ENCODE measurements at regions not wholly inside any gene's neighbourhood (a gene's known extent, or its start where the extent isn't known, plus 50 kb on each side); places are given as distances from the start of the nearest gene placed in this dataset.
A peak's percentile ranks its signal among the peaks of the same experiment; 100 is the strongest.

DNA sequence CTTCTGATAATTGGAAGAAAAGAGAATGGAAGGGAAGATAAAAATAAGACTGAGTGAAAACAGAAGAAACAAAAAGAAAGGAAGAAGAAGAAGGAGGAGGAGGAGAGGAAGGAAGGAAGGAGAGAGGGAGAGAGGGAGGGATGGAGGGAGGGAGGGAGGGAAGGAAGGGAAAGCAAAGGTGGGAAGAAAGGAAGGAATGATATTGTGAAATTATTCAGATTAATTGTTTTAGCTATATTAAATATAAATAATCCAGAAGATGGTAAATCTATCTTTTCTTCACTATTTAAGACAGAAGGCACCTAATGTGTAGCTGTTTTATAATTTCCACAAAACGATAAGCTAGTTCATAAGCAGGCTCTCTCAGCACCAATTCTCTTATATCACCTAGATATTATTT lies 191.3 kb upstream of the LRRC7 start:
- no peak for DNase-seq

DNA sequence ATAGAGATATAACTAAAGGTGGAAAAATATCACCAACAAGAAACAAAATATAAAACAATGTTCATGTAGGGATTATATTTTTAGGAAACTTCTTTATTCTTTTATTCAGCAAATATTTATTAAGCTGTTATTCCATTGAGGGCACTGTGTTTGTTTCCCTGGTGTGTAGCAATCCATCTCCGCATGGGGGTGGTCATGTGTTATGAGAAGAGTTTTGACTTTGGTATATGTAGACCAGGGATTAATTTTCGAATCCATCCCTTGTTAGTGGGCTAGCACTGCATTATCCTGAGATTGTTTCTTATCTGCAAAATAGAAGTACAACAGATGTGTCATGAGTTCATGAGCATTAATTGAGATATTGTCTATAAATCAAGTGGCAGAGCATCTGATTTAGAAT lies 190.2 kb upstream of the LRRC7 start:
- DNase-seq = no peak

GRCh38 chr1:69388044-69388443 lies 179.7 kb upstream of the LRRC7 start:
- DNase-seq = no peak

DNA sequence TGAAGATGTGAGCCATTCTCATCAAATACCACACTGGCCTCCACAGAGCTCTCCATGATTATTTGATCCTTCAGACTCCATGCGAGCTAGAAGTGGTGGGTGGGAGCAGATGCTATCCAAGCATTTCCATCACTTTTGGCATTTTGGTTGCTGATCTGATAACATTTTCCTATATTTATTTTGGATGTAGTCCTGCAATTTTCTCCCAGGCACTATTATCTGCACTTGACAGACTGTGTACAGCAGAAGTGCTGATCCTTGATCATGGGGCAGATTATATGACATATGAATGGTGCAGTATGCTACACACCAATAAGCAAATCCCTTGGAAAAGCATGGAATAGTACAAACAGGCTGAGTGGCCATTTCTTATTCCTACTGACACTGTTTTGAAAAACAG lies 167.6 kb upstream of the LRRC7 start:
- DNase-seq = no peak

DNA sequence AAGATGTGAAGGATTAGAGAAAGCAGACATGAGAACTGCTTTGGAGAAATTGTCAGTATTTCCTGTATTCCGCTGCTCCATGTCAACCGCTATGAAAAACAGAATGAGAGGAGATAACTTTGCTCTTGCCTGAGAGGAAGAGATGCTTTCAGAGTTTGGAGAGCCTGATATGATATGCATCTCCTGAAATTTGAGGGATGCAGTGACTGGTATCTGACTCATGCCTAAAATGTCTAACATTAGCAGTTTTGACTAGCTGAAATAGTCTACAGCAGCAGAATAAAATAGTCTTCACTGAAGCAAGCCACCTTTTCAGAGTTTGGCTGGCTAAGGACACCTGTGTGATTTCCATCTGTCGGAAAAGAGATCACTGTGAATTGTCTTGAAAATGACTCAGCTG lies 165.8 kb upstream of the LRRC7 start:
- peak; percentile 56 for DNase-seq

- DNase-seq = peak; percentile 30
Measured at GRCh38 chr1:69403756-69404320, 163.9 kb upstream of the LRRC7 start.

GRCh38 chr1:69404486-69404885 lies 163.2 kb upstream of the LRRC7 start:
- DNase-seq = peak; percentile 49

DNA sequence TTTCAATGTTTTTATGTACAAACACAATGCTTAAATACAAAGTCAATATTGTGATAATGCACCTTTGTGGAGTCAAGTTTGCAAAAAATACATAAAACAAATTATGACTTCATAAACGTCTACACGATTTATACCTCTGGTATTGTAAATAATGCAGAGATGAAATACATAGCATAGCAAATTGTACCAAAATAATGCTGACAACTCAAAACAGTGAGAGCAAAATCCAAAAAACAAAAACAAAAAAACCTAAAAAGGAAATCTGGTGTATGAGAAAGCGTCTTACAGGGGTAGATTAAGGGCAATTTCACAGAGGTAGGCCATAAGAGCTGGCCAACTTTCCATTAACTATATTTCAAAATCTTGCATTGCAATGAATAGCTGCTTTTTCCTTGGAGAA lies 161.5 kb upstream of the LRRC7 start:
- DNase-seq = no peak

DNA sequence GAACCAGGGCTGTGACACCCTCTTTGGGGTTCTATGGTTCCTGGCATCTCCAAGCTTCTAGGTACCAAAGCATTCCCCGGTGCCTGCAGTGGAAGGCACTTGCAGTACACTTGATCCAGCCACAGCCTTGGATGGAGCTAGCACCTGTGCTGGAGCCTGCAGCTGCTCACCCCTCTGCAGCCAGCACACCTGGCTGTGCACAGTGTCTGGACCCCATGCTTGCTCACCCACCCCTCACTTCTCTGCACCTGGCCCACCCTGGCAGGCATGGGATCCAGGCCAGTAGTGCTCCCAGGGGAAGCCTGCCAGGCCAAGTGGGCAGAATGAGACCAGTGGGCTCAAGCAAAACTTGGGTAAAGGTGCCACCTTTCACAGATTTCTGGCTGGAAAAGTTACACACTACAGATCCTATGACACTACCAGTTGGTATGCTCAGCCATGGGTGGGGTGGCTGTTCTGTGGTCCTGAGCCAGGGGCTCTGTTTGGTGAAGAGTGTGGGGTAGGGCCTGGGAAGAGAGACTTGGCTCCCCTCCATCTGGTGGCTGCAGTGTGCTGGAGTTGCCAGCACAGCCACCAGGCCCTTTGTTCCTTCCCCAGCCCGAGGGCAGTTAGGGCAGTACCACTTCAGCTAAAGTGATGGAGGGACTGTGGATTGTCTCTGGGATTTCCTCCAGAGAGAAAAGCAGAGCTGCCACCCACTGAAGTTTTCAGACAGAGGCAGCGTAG lies 157.8 kb upstream of the LRRC7 start:
- peak; percentile 12 for DNase-seq

DNA sequence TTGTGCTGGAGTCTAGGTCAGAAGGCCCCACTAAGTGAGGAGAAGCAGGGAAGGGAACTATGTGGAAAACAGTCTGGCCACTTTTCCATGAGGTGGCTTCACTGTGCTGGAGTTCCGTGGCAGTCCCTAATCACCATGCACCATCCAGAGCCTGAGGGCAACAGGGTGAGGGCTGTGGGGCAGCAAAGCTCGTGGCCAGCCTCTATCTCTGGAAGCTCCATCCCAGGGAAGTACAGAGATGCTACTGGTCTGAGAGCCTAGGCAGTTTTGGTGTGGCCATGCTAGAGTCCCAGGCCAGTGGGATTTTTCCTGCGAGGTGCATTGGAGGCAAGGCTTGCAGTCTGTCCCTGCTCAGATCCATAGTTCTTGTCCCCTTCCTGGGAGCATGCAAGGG lies 157.3 kb upstream of the LRRC7 start:
- DNase-seq = no peak

GRCh38 chr1:69410893-69411292 lies 156.8 kb upstream of the LRRC7 start:
- DNase-seq = no peak

- no peak for DNase-seq
Measured at GRCh38 chr1:69411617-69412016, 156.1 kb upstream of the LRRC7 start.

- DNase-seq = no peak
Measured at GRCh38 chr1:69413129-69413528, 154.6 kb upstream of the LRRC7 start.

DNA sequence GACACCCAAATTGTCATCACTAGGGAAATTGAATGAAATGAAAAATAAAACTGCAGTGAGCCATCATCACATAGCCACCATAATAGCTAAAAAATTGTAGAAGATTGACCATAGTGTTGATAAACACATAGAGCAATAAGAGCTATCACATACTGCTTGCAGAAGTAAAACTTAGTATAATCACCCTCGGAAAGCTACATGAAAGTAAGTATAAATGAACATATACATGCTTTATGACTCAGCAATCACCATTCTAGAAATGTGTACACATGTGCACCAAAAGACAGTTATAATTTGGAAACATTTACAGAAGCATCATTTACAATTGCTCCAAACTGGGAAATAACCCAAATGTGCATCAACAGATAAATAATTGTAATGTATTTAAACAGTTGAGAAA lies 153.1 kb upstream of the LRRC7 start:
- no peak for DNase-seq

DNA sequence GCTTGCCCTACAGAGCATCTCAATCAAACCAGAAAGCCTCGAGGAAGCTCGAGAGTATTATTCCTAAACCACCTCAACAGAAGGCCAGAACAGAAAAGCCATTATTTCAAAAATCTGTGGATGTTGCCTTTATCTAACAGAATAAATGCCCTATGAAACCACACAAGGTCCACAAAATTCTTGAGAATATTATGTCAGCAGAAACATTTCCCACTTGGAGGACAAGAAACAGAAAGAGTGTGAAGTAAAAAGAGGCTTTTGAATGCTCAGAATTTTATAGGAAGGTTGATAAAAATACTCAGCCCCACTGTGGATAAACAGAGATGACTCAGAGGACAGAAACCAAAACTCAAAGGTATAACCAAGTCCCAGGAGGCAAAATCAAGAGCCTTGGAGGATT lies 146.4 kb upstream of the LRRC7 start:
- peak; percentile 66 for DNase-seq

DNA sequence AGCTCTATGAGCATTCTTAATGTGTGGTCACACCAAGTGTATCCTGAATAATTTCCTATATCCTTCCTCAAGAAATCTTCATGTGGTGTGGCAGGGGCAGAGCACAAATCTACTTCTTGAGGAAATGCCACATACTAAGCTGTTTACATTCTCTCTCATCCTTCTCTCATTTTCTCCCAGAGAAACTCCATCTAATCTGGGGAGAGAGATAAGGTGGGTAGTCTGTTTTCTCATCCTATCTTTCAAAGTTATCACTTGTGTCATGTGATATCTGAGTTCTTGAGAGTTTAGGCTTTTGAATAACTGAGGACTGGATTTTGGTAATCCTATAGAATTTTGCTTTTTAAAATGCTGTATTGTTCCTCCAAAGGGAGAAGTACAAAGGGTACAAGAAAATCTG lies 141.9 kb upstream of the LRRC7 start:
- no peak for DNase-seq

DNA sequence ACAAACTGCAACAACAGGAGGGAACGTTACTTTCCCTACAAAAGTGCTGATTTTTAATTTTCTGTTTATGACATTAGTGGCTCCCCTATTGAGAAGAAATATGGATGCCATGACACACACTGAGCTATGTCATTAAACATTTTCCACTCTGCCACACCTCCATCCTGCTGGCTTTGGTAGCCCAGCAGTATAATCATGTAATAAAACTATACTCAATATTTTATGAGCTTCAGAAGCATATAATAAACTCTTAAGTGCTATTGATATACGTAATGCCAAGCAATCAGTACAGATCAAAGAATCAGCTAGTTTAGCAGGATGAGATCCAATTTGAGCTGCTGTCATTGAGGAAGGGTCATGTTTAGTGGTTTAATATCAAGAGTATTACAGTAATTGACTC lies 141.3 kb upstream of the LRRC7 start:
- no peak for DNase-seq

- DNase-seq = no peak
Measured at GRCh38 chr1:69433073-69433472, 134.6 kb upstream of the LRRC7 start.

DNA sequence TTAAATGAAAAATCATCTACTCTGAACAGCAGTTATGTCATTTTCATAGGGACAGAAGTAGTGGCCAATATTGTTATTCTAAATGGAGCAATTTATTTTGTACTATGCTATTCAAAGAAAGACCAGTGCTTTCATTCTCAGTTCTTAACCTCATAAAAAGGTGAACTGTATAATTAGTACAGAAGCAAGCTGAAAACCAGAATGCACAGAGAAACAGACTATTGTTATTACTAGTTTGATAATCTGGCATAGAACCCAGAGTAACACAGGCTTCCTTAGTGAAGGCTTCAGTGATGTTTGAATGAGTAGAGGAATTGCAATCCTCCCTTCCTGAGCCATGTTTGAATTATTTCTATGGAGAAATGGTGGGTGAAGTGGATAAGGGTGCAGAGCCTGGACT lies 131.6 kb upstream of the LRRC7 start:
- no peak for DNase-seq

DNA sequence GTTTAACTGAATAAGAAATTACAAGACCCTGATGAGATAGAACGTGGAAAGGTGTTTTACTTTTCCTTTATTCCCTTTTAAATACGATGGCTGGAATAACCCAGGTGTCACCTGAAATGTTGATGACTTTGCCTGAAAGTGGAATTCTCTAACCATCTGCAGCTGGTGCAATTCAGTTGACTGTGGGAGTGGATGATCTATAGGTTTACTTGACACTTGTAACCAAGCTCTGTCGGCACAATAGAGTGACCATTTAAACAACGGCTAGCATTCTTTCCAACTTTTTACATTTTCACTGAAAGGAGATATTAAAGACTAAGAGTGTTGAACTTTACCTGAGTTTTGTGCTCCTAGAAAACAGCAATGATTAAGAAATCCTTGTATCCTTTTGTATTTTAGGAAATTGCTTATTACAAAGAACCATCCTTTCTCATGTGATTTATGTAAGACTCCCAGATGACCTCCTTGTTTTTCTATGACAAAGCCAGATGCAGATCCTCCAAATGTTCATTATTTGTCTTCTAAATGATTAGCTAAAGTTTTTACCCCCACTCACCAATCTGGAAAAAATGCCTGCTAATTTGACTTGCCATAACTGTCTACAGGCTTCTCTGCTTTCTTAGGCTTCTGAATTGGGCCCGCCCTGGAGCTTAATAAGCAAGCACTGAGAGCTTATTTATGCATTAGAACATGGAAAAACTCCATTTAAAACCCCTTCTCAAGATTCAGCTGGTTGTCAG lies 129.5 kb upstream of the LRRC7 start:
- no peak for DNase-seq

- DNase-seq = no peak
Measured at GRCh38 chr1:69441496-69441895, 126.2 kb upstream of the LRRC7 start.

DNA sequence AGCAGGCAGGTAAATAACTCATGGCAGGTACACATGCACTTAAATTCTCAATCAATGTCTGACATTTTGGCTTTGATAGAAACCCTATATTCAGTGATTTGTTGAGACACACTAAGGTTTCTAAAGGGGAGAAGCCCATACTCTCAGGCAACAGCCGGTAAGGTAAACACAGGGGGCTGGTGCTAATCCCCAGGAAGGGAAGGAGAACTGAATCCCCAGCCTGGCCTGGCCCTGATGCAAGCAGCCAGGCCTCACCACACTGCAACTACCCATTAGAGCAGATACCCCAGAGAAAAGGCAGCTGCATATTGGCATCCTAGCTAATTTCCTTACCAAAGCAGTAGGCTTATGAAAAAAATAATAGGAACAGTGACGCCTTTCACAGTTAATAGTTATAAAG lies 116.5 kb upstream of the LRRC7 start:
- DNase-seq = no peak

DNA sequence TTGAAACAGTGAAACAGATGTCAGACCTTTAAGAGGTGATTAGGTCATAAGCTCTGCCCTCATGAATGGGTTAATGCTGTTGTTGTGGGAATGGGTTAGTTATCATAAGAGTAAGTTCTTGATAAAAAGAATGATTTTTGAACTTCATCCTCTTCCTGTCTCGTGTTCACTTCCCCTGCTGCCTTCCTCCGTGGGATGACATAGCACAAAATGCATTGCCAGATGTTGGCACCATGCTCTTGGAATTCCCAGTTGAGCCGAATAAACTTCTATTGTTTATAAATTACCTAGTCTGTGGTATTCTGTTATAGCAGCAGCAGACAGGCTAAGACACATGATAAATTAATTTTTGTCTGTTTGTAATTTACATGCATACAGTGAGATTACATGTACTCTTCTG lies 112.0 kb upstream of the LRRC7 start:
- no peak for DNase-seq

GRCh38 chr1:69459244-69459643 lies 108.5 kb upstream of the LRRC7 start:
- no peak for DNase-seq
